Gastrocnemius medialis (tissue), 4 donors: ENCODE measurements at regions not wholly inside any gene's neighbourhood (a gene's known extent, or its start where the extent isn't known, plus 50 kb on each side); places are given as distances from the start of the nearest gene placed in this dataset.

Experiments used
- ATAC-seq, 2 donors: fragments of 150-250 bp; one replicate each; pipeline ENCODE4 v1.9.1; 2016
- DNase-seq, 2 donors: peaks; one replicate each; pipeline ENCODE4 v3.0.0-alpha.2; 2019
- H3K27ac ChIP-seq, 4 donors: fragments of 200-600 bp; sonication (generic); 1 replicate in 1 of 4; 2 replicates in 3 of 4; pipeline ENCODE4 v1.5.1; 2016 to 2018; ENCODE audit warnings: mild to moderate bottlenecking in 2 of 4, moderate library complexity in 1 of 4
- H3K27me3 ChIP-seq, 3 donors: fragments of 200-600 bp; sonication (generic) in 2 of 3; 1 replicate in 1 of 3; 2 replicates in 2 of 3; pipeline versions ENCODE4 v1.5.1 to v1.6.0; 2016 to 2019; ENCODE audit warnings: mild to moderate bottlenecking in 1 of 3, moderate library complexity in 1 of 3
- H3K36me3 ChIP-seq, 2 donors: fragments of 200-600 bp; sonication (generic) in 1 of 2; one replicate each; pipeline ENCODE4 v1.5.1; 2017 to 2018
- H3K4me1 ChIP-seq, 2 donors: fragments of 200-600 bp; sonication (generic) in 1 of 2; one replicate each; pipeline ENCODE4 v1.5.1; 2016 to 2017; ENCODE audit warnings: mild to moderate bottlenecking in 2 of 2
- H3K4me3 ChIP-seq, 4 donors: fragments of 200-600 bp; sonication (generic) in 3 of 4; 1 replicate in 1 of 4; 2 replicates in 3 of 4; pipeline ENCODE4 v1.5.1; 2016 to 2019; ENCODE audit warnings: mild to moderate bottlenecking in 2 of 4
- H3K9me3 ChIP-seq, 3 donors: fragments of 200-600 bp; sonication (generic) in 2 of 3; 1 replicate in 1 of 3; 2 replicates in 2 of 3; pipeline ENCODE4 v1.5.1; 2016 to 2019
- POLR2A ChIP-seq, 2 donors: fragments of 450-650 bp; IDR thresholded peaks; one replicate each; pipeline ENCODE4 v1.6.1; 2017; ENCODE audit warnings: antibody characterized with exemption in 2 of 2, mild to moderate bottlenecking in 2 of 2, moderate library complexity in 2 of 2
- in situ Hi-C, 4 donors: fragments of 200-750 bp; cut with MboI; loops; one replicate each; pipeline versions ENCODE4 v1.15.0 to v1.8.0; 2017; ENCODE audit warnings: low sequenced_read_pairs in 4 of 4
- intact Hi-C: fragments of 100-400 bp; cut with DNase I; formaldehyde crosslinking; loops from one replicate; pipeline ENCODE4 v1.15.1; 2023; ENCODE audit warnings: low total_unique reads
- TF ChIP-seq, protein P1 (sequence below), 5 experiments: fragments of 450-650 bp in 3 of 5; fragments of 200-600 bp in 2 of 5; sonication (generic) in 2 of 5; IDR thresholded peaks in 4 of 5; conservative IDR thresholded peaks in 1 of 5; 1 replicate in 4 of 5; 2 replicates in 1 of 5; pipeline ENCODE4 v1.5.1; 2016 to 2019; ENCODE audit warnings: antibody characterized with exemption in 5 of 5, mild to moderate bottlenecking in 3 of 5, moderate library complexity in 3 of 5

GRCh38 chr6:21987501-21987957 is 309.3 kb downstream of the PRL start:
- in situ Hi-C loops (no loop called here), intact Hi-C loops (no loop called here)
- H3K9me3 ChIP-seq: no peaks in the 10 kb centered on the region
- TF ChIP-seq, protein P1, sequence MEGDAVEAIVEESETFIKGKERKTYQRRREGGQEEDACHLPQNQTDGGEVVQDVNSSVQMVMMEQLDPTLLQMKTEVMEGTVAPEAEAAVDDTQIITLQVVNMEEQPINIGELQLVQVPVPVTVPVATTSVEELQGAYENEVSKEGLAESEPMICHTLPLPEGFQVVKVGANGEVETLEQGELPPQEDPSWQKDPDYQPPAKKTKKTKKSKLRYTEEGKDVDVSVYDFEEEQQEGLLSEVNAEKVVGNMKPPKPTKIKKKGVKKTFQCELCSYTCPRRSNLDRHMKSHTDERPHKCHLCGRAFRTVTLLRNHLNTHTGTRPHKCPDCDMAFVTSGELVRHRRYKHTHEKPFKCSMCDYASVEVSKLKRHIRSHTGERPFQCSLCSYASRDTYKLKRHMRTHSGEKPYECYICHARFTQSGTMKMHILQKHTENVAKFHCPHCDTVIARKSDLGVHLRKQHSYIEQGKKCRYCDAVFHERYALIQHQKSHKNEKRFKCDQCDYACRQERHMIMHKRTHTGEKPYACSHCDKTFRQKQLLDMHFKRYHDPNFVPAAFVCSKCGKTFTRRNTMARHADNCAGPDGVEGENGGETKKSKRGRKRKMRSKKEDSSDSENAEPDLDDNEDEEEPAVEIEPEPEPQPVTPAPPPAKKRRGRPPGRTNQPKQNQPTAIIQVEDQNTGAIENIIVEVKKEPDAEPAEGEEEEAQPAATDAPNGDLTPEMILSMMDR (IDR thresholded peaks at IDR 0.05 in 4 of 5, conservative IDR thresholded peaks at IDR 0.05 in 1 of 5): no peak
- TF ChIP-seq POLR2A (IDR thresholded peaks at IDR 0.05): no peak
- H3K36me3 ChIP-seq: no peaks in the 10 kb centered on the region
- DNase-seq (peak; percentile 40 to 58), ATAC-seq (peak; percentile 87)
- H3K4me1 ChIP-seq: peaks cover 7 to 8% of the 10 kb centered on the region in 2 donors
- H3K4me3 ChIP-seq: peak overlapping the region in 3 of 4 donors; percentile 15 to 39 (median 22)
- peak overlapping the region; percentile 12 to 63 (median 47) for H3K27ac ChIP-seq
- H3K27me3 ChIP-seq: no peaks in the 10 kb centered on the region

GRCh38 chr6:21990577-21990976 is 306.3 kb downstream of the PRL start:
- in situ Hi-C loops (no loop called here), intact Hi-C loops (no loop called here)
- no peak overlapping the region for H3K27ac ChIP-seq
- no peak overlapping the region for H3K4me3 ChIP-seq
- H3K36me3 ChIP-seq: no peaks in the 10 kb centered on the region
- no peaks in the 10 kb centered on the region for H3K9me3 ChIP-seq
- peaks cover 7 to 8% of the 10 kb centered on the region in 2 donors for H3K4me1 ChIP-seq
- TF ChIP-seq, protein P1 (IDR thresholded peaks at IDR 0.05 in 4 of 5, conservative IDR thresholded peaks at IDR 0.05 in 1 of 5): no peak
- no peak for TF ChIP-seq POLR2A (IDR thresholded peaks at IDR 0.05)
- H3K27me3 ChIP-seq: no peaks in the 10 kb centered on the region
- ATAC-seq (no peak), DNase-seq (no peak)

DNA sequence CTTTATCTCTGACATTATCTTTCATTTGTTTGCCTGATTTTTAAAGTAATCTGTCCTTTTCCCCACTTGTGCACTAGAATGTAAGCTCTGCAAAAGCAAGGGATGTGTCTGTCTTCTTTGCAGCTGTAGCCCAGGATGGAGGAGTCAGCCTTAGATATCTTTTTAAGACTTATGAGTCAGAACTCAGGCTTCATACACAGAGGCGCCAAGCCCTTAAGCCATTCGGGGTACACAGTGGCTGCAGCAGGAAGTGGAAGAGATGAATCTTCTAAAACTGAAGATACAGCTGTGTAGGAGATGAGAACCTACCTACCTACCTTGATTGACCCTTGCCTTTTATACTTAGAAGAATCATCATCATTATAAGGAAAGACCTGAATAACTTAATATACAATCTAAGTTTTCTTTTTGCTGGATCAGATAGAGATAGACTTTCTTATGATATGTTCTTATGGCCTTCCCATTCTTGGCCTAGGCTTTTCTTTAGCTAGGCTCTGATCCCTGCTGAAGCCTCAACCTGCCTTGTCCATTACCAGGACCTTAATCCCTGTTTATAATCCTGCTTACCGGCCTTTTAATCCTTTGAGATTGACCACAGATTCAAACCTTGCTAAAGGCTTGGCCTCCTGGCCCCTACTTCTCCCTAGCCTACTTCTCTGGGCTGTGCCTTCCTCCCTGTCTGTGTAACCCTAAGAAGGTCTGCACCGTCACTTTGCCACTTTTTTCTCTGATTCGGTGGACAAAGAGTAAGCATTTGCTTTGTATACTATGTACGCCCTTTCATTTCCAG is 304.5 kb downstream of the PRL start:
- no peak for TF ChIP-seq POLR2A (IDR thresholded peaks at IDR 0.05)
- TF ChIP-seq, protein P1 (IDR thresholded peaks at IDR 0.05 in 4 of 5, conservative IDR thresholded peaks at IDR 0.05 in 1 of 5): no peak
- H3K36me3 ChIP-seq: no peaks in the 10 kb centered on the region
- ATAC-seq (no peak), DNase-seq (no peak)
- no peaks in the 10 kb centered on the region for H3K27me3 ChIP-seq
- no peaks in the 10 kb centered on the region for H3K9me3 ChIP-seq
- in situ Hi-C loops: no loop called here
- H3K4me1 ChIP-seq: peaks cover under 1 to 4% of the 10 kb centered on the region in 2 donors
- intact Hi-C loops: no loop called here
- H3K4me3 ChIP-seq: no peak overlapping the region
- no peak overlapping the region for H3K27ac ChIP-seq

- no peak overlapping the region for H3K27ac ChIP-seq
- H3K36me3 ChIP-seq: no peaks in the 10 kb centered on the region
- H3K4me1 ChIP-seq: peaks cover 6 to 11% of the 10 kb centered on the region in 2 donors
- intact Hi-C loops: no loop called here
- H3K9me3 ChIP-seq: no peaks in the 10 kb centered on the region
- TF ChIP-seq, protein P1 (IDR thresholded peaks at IDR 0.05 in 4 of 5, conservative IDR thresholded peaks at IDR 0.05 in 1 of 5): no peak
- TF ChIP-seq POLR2A (IDR thresholded peaks at IDR 0.05): no peak
- in situ Hi-C loops: no loop called here
- H3K4me3 ChIP-seq: no peak overlapping the region
- DNase-seq: no peak
- H3K27me3 ChIP-seq: no peaks in the 10 kb centered on the region
- ATAC-seq: no peak
Observed at GRCh38 chr6:21993841-21994240, 303.0 kb downstream of the PRL start.
